RCC 7860 (cell line): ENCODE measurements at regions not wholly inside any gene's neighbourhood (a gene's known extent, or its start where the extent isn't known, plus 50 kb on each side); places are given as distances from the start of the nearest gene placed in this dataset.
"Not testable (repeated sequence)": the region's sequence is repeated elsewhere in the genome, so short reads cannot be mapped to it uniquely, and the experiment has no call there.

ENCODE experiments used
- DNase-seq: peaks from one replicate; pipeline ENCODE4 v3.0.0-alpha.2; 2015; ENCODE audit warnings: low spot score
- FAIRE-seq: peaks from 2 replicates; lab custom pipeline; 2012; peaks lifted over from hg19 to GRCh38; lab: Jason Lieb, UNC

DNA sequence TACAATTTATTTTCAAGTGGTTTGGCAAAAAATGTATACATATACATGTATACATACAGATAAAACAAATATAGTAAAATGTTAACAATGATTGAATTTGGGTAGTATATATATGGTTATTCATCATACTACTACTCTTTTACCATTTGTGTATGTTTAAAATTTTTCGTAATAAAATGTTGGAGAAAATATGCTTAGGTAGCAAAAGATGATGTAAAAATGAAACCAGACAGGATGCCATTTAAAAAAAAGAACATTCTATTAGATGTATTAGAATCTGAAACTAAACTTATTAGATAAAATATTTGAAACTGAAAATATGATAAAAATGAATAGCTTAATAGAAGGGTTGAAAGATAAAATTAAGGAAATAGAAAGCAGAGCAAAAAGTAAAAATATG is 144.9 kb upstream of the FER start:
- DNase-seq = no peak
- no peak for FAIRE-seq

DNA sequence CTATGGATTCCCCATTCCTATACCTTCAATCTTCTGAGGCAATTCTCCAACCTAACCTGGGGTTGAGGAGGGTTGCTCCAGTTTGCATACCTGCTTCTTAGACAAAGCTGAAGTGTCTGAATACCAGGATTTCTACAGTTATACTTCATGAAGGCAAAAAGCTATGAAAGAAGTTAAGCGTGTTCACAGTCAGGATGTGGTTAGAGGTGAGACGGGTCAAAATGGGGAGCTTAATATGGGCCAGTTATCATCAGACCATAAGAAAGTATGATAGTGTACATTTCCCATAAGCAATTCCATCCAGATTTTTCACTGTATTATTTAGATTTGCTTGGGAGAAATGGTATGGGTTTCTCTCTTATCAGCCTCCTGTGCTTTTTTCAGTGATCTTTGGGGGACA is 156.9 kb upstream of the FER start:
- no peak for FAIRE-seq
- DNase-seq = no peak

DNA sequence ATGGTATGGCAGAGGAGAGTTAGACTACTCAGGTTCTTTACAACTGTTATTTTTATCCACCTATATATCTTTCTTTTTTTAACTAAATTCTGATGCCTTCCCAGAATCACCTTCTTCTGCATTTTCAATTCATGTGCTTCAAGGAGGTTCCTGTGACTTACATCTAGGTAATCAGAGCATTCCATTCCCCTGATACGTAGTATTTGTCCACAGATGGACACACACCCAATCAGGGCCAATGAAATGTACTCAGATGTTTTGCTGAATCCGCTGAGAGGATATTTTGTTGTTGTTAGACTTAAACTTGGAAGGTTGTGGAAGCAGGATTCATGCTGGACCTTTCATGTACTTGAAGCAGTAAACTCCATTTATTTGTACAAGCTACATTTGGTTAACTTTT is 159.4 kb upstream of the FER start:
- no peak for DNase-seq
- no peak for FAIRE-seq

DNA sequence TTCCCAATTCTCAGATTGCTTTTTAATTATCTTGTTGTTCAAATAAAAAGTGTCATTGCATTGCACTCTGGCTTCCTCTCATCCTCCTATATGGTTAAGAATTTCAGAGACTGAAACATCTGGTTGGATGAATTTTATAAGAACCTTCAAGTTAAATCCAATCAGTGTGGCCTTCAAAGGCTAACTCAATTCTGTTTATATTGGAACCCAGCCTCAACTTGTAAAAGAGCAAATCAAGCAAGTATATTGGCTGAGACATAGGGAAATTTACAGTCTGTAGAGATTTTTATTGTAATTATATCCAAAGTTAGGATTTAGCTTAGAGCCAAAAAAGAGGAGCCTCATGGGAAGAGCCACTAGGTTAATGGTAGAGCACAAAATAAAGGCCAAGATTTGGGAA is 159.9 kb upstream of the FER start:
- DNase-seq = no peak
- no peak for FAIRE-seq

DNA sequence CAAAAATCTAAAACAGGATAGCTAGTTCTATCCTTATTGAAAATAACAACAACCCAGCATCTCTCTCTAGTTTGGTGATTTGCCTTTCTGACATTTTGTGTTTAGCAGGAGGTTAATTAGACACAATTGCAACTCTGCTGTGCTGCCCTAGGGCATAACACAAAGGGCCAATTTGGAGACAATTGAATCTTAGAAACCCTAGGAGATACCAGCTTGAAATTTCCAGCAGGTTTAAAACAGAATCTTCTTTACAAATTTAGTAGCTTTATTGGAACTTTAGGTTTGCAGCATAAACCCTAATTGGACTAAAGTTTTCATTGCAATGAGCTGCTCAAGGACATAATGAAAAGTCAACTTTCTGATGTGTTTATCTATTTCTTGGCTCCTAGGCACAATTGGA is 166.7 kb upstream of the FER start:
- DNase-seq = no peak
- no peak for FAIRE-seq

DNA sequence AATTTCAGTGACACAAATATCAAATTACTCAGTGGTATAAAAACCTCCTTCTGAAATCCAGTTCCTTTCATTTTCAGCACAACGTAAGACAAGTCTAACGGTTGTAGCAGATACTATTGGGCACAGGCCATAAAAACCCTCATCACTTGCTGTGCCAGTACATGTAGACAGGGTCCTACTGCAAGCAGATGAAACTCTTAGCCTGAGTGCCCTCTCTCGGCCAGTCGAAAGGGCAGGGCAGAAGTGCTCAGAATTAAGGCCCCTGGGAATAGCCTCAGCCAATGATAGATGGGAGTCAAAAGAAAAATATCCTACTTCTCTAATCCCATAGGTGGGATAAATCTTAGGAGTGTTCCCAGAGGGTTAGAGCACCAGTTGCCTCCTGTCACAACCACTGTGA is 168.5 kb upstream of the FER start:
- DNase-seq (no peak), FAIRE-seq (no peak)

DNA sequence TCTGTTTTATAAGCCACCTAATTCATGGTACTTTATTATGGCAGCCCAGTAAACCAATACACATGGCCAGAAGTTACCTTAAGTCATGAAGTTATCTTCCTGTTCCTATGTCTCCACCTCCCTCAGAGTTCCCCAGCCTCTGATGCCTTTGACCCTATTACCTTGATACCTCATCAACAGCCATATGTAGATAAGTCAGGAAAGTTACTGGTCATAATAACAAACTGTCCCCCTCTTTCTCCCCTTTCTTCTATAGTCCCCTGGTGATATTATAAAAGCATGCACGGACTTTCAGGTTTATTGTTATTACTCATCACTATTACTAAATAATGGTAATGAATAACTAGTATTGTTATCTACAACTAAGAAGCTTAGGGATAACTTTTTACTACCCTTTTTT is 168.9 kb upstream of the FER start:
- FAIRE-seq (no peak), DNase-seq (no peak)

DNA sequence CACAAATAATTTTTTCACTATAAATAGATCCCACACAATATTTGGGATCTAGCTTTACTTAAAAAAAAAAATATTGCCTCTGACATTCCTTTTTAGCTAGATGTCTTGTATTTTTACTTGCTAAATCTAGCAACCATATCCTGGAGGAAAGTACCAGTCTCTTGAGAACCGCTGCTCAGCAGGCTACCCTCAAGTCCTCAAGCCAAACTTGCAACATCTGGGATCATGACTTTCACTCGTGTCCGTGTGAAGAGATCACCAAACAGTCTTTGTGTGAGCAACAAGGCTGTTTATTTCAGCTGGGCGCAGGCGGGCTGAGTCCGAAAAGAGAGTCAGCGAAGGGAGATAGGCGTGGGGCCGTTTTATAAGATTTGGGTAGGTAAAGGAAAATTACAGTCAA is 180.3 kb upstream of the FER start:
- no peak for DNase-seq
- FAIRE-seq = no peak

DNA sequence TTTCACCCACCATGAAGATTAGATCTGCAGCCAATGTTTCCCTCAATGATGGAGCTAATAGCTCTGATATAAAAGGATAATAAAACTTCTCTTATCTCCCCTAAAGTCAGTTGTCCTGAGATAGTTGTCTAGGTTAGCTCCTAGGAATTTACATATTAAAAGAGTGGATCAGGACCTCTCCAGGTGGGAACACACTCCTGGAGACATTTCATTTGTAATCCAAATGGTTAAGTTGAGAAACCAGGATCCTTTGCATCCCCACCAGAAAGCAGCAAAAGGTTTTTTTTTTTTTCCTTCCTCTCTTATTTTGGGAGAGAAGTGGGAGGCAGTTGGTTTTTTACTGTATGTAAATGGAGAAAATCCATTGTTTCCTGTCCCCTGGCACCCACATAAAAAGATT is 182.5 kb upstream of the FBXL17 start:
- FAIRE-seq (no peak), DNase-seq (no peak)

DNA sequence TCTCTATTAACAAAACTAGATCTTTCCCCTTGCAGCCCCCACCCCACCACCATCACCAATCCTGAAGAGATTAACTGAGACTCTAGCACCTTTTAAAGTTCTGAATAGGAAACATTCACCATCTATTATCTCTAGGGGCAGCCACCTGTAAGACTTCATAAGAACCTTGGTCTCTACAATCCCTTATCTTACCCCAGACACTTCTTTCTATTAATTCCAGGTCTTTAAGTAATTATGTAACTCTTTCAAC is 180.2 kb upstream of the FBXL17 start:
- no peak for FAIRE-seq
- DNase-seq = no peak

DNA sequence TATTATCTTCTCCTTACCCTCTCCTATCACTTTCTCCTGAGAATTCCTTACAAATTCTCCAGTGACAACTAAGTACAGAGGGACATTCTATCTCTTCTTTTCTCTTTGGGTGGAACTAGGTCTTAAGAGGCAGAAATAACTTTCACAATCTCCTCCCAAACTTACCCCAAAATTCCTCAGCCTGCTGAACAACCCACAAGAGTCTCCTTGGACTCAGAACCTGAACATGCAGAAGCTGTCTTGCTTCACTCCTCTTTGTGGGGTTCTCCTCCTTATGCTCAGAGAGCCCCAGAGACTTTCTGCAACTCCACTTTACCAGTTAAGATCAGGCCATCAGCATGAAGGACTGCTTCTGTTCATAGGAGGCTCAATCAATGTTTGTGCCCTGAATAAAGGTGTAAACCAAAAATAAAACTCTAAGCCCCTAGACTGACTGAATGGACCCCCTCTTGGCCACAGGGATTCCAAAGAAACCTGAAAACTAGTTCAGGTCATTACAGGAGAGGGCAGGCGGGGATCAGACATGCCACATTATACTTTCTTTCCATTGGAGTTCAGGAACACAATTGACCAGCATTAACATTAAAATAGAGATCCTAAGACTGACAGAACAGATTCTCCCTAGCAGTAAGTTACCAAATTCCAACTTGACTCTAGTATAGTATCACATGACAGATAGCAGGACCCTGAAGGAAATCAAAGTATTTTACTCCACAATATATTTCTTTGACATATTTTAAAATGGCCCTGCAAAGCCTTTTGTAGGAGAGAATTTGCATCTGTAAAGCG is 179.7 kb upstream of the FBXL17 start:
- FAIRE-seq = no peak
- no peak for DNase-seq

DNA sequence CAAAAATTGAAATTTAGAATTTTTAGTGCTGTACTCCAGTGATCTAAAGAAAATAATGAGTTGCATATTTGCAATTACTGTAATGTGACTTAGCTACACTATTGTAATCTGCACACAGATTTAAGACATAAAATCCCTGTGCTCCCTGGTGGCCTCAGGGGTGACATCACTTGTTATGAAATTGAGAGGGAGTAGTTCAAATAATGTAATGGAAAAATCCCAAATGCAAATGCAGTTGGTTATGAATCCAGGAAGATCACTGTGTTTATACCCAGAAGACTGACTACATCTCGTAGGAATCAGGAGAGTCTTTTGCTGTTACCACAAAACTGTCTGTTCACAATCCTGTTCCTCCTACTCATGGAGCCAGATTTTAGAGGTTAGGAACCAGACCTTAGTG is 178.7 kb upstream of the FBXL17 start:
- DNase-seq = no peak
- no peak for FAIRE-seq

DNA sequence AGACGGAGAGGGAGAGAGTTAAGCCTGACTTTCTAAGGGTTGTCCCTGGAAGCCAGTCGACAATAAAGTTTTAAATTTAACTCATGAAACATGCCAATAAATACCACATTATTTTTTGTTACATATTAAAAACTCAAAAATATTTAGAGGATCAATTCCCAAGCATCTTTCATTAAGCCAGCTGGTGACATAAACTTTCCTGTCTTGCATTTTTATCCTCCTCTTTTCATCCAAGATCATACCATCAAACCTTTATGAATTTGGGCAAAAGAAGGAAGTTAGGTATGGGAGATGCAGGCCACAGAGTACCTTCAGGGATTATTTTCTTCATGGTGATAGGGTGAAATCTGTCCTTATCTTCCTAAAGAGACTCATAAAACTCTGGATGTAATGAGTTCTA is 178.3 kb upstream of the FBXL17 start:
- DNase-seq (no peak), FAIRE-seq (no peak)

DNA sequence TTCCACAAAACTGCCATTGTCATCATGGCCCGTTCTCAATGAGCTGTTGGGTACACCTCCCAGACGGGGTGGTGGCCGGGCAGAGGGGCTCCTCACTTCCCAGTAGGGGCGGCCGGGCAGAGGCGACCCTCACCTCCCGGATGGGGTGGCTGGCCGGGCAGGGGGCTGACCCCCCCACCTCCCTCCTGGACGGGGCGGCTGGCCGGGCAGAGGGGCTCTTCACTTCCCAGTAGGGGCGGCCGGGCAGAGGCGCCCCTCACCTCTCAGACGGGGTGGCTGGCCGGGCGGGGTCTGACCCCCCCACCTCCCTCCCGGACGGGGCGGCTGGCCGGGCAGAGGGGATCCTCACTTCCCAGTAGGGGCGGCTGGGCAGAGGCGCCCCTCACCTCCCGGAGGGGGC is 176.9 kb upstream of the FBXL17 start:
- not testable (repeated sequence) for FAIRE-seq, DNase-seq

DNA sequence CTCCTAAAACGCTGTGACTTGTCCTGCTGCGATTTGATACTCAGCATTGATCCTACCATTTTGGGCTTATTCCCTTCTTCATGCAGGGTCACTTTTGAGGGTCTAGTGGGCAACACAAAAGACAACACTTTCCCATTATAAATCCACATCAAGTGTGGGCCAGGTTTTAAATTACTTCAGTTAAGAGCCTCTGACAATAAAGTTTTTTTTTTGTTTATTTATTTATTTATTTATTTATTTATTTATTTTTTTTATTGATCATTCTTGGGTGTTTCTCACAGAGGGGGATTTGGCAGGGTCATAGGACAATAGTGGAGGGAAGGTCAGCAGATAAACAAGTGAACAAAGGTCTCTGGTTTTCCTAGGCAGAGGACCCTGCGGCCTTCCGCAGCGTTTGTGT is 176.2 kb upstream of the FBXL17 start:
- not testable (repeated sequence) for FAIRE-seq, DNase-seq

DNA sequence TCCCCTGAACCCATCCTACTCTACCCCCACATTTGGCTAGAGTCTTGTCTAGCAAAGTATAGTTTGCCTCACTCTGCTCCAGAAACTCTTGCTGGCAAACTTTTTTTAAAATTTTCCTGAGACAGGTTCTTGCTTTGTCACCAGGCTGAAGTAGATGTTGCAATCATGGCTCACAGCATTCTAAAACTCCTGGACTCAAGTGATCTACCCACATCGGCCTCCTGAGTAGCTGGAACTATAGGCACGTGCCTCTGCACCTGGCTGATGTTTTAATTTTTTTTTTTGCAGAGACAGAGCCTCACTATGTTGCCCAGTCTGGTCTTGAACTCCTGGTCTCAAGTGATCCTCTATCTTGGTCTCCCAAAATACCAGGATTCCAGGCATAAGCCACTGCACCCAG is 175.8 kb upstream of the FBXL17 start:
- FAIRE-seq (no peak), DNase-seq (no peak)

DNA sequence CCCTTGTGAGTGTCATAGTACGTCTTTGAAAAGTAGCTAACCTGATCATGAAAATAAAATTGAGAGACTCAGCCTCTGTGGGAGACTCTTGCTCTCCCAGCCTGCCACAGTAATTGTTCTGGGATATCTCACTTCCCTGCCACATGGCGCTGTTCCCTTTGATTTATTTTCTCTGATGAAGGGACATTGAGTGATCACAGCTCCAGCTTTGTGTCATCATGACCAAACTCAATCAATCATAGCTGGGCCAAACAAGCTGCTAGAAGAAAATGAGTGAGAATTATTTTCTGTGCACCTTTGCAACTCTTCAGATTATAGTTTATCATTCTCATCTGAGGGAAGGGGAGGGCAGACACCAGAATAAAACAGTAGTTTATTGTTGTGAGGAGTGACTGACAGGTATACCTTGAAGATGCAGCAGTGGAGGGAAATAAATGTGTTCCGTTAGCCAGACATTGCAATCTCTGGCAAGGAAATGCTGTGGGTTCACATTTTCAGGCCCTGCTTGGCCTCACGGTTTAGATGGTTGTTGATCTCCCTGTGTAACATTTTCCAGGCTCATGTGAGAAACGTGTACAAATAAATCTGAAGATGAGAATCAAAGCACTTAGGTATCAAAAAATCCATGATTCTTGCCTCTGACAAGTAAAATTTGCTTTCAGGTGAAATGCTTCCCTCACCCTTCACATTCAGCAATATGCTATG is 174.7 kb upstream of the FBXL17 start:
- no peak for FAIRE-seq
- DNase-seq = no peak

DNA sequence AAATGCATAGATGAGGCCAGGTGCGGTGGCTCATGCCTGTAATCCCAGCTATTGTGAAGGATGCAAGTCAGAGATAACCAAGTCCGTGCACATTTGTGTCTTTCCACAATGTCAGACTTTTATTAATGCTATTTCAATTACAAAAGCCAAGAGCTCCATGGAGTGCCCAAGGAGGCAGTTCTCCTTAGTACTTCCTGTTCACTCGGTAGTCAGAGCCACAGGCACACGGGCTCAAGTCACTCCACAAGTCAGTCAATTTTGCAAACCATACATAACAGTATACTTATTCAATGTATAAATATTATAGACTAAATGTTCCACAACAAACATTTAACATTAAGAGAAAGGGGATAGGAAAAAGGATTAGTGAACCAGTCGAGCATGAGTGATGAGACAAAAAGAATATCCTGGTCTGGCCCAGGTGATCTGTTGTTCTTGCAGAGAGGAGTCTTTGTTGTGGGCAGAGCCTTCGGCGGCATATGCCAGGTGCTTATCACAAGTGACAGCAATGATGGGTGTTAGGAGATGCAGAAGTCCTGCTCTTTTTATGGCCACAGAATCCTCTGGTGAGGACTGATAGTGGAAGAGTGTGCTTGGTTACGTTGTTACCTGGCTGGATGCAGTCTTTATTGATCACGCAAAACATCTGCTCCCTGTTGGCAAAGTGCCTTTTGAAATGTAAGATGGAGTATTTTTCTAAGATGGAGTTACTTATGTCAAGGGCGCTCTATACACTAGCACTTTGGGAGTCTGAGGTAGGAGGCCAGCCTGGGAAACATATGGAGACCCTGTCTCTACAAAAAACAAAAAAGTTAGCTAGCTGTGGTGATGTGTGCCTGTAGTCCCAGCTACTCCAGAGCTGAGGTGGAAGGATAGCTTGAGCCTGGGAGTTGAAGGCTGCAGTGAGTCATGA is 167.0 kb upstream of the FBXL17 start:
- DNase-seq (no peak), FAIRE-seq (no peak)

DNA sequence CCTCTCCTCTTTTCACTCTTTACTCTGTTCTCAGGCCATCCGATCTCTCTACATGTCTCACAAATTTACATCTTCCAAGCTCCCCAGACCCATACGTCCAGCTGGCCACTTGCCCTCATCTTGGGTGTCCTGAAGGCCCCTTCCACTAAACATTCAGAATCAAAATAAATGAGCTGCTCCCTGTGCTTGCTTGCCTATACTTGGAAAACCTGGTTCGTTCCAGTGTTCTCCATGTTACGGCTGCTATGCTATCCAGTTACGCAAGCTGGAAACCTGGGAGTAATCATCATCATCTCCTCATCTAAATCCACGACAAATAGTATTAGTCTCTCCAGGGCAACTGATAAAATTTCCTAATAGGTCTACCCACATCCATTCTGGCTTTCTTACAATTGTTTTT is 165.0 kb upstream of the FBXL17 start:
- no peak for DNase-seq
- no peak for FAIRE-seq

DNA sequence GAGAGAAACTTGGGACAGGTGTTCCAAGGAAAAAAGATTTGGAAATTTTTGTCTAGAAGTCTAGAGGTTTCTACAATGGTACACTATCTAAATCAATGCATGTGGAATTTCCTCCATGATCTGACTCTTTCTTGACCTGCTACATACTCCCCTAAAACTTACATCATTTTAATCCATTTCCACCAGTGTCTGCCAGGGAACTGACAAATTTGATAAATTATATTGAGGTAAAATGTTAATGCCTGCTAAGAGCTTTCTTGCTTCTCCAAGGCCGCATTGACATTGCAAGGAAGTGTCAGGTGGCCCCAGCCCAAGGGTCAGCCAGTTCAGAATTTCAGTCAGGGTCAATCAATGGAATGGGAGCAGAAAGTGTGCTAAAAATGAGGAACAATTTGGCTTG is 163.4 kb upstream of the FBXL17 start:
- no peak for DNase-seq
- FAIRE-seq = no peak

DNA sequence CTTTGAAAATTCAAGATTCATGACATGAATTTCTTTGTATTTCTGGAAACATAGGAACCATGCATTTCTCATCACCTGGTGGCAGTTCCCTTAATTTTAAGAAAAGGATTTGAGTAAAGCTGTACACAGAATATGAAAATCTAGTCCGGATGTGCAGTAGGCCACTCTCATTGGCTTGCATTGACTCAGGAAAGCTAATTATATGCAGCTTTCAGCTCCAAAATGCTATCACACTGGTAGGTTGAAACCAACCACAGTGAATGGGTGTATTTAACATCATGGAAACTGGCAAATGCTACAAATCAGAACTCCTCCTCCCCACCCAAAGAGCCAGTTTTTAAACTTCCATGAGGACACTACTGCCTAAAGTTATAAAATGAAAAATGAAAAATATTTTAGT is 161.6 kb upstream of the FBXL17 start:
- DNase-seq (no peak), FAIRE-seq (no peak)

DNA sequence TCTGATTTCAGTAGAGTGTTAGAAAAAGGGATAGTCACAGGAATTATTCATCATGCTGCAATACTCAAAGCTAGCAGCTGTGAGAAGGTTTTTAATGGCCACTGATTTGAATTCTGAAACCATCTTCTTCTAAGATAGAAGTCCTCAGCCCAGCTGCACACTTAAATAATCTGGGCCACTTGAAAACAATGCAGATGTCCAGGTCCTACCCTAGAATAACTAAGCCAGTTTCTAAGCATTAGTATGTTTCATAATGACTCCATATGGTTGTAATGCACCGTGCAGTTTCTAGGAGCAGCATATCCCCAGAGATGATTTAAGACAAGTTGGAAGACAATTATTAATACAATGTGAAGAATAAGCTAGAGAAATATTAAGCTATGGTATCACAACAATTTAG is 159.9 kb upstream of the FBXL17 start:
- FAIRE-seq (no peak), DNase-seq (no peak)
